ACC112 (cell line): ENCODE measurements at regions not wholly inside any gene's neighbourhood (a gene's known extent, or its start where the extent isn't known, plus 50 kb on each side); places are given as distances from the start of the nearest gene placed in this dataset.

Experiments
- H2AFZ ChIP-seq: fragments of 200-600 bp; sonication (generic); one replicate; pipeline ENCODE4 v1.6.0; 2017; ENCODE audit warnings: antibody characterized with exemption, low read length; ENCODE audit not compliant: unreplicated experiment
- H3K27ac ChIP-seq: fragments of 200-600 bp; sonication (generic); 2 replicates; pipeline ENCODE4 v1.5.1; 2014; ENCODE audit warnings: low read depth, mild to moderate bottlenecking, antibody characterized with exemption, low read length, moderate library complexity
- H3K27me3 ChIP-seq: fragments of 200-600 bp; sonication (generic); 2 replicates; pipeline ENCODE4 v1.6.1; 2014; ENCODE audit warnings: mild to moderate bottlenecking, antibody characterized with exemption, low read length, moderate library complexity, mixed read lengths; ENCODE audit not compliant: insufficient read depth
- H3K36me3 ChIP-seq: fragments of 200-600 bp; sonication (generic); 2 replicates; pipeline ENCODE4 v1.6.1; 2016; ENCODE audit warnings: mild to moderate bottlenecking, antibody characterized with exemption, low read length, moderate library complexity, mixed read lengths; ENCODE audit not compliant: insufficient read depth
- H3K4me1 ChIP-seq: fragments of 200-600 bp; sonication (generic); one replicate; pipeline ENCODE4 v1.6.1; 2016; ENCODE audit warnings: low read length, mixed read lengths; ENCODE audit not compliant: insufficient read depth, unreplicated experiment, control insufficient read depth
- H3K4me3 ChIP-seq: fragments of 200-600 bp; sonication (generic); 2 replicates; pipeline ENCODE4 v1.5.1; 2014; ENCODE audit warnings: mild to moderate bottlenecking, low read depth, low read length
- H3K79me2 ChIP-seq: fragments of 200-600 bp; sonication (generic); one replicate; pipeline ENCODE4 v1.6.0; 2016; ENCODE audit warnings: low read length; ENCODE audit not compliant: control insufficient read depth, unreplicated experiment, insufficient read depth

GRCh38 chr18:45221363-45221762, 393.9 kb upstream of the SLC14A2 start:
- Histone ChIP-seq H3K79me2 (no peaks in the 10 kb centered on the region), H3K4me1 (no peaks in the 10 kb centered on the region), H3K27me3 (no peaks in the 10 kb centered on the region), H2AFZ (no peak overlapping the region), H3K27ac (no peak overlapping the region), H3K36me3 (no peaks in the 10 kb centered on the region), H3K4me3 (no peak overlapping the region)

GRCh38 chr18:45222180-45222579, 393.1 kb upstream of the SLC14A2 start:
- H3K4me3 ChIP-seq = no peak overlapping the region

GRCh38 chr18:45227001-45227742, 388.1 kb upstream of the SLC14A2 start:
- H3K79me2 ChIP-seq = no peaks in the 10 kb centered on the region
- H3K4me1 ChIP-seq = no peaks in the 10 kb centered on the region
- H3K4me3 ChIP-seq = no peak overlapping the region
- no peaks in the 10 kb centered on the region for H3K36me3 ChIP-seq
- no peaks in the 10 kb centered on the region for H3K27me3 ChIP-seq
- H2AFZ ChIP-seq = no peak overlapping the region
- no peak overlapping the region for H3K27ac ChIP-seq

More at GRCh38 chr18:45222180-45222579, 393.1 kb upstream of the SLC14A2 start:
- no peaks in the 10 kb centered on the region for H3K4me1 ChIP-seq
- no peak overlapping the region for H2AFZ ChIP-seq
- H3K27ac ChIP-seq = no peak overlapping the region
- H3K79me2 ChIP-seq = no peaks in the 10 kb centered on the region
- H3K27me3 ChIP-seq = no peaks in the 10 kb centered on the region
- no peaks in the 10 kb centered on the region for H3K36me3 ChIP-seq

GRCh38 chr18:45228796-45229388, 386.4 kb upstream of the SLC14A2 start:
- no peak overlapping the region for H3K4me3 ChIP-seq
- no peak overlapping the region for H3K27ac ChIP-seq
- no peaks in the 10 kb centered on the region for H3K4me1 ChIP-seq
- no peak overlapping the region for H2AFZ ChIP-seq
- no peaks in the 10 kb centered on the region for H3K79me2 ChIP-seq
- no peaks in the 10 kb centered on the region for H3K27me3 ChIP-seq
- H3K36me3 ChIP-seq = no peaks in the 10 kb centered on the region

GRCh38 chr18:45231617-45232016, 383.7 kb upstream of the SLC14A2 start:
- no peak overlapping the region for H3K4me3 ChIP-seq
- peaks cover 5% of the 10 kb centered on the region; the same call in 1 of the 2 replicates for H3K27me3 ChIP-seq
- no peak overlapping the region for H3K27ac ChIP-seq
- H3K36me3 ChIP-seq = no peaks in the 10 kb centered on the region
- no peak overlapping the region for H2AFZ ChIP-seq
- H3K4me1 ChIP-seq = no peaks in the 10 kb centered on the region
- H3K79me2 ChIP-seq = no peaks in the 10 kb centered on the region

- Histone ChIP-seq H3K36me3 (no peaks in the 10 kb centered on the region), H3K4me3 (no peak overlapping the region), H3K27me3 (peaks cover 5% of the 10 kb centered on the region; the same call in 1 of the 2 replicates), H2AFZ (no peak overlapping the region), H3K4me1 (no peaks in the 10 kb centered on the region), H3K27ac (no peak overlapping the region), H3K79me2 (no peaks in the 10 kb centered on the region)
Measured at GRCh38 chr18:45232061-45232460, 383.2 kb upstream of the SLC14A2 start.

GRCh38 chr18:45236676-45237075, 378.6 kb upstream of the SLC14A2 start:
- Histone ChIP-seq H3K27ac (no peak overlapping the region), H3K36me3 (no peaks in the 10 kb centered on the region), H3K4me3 (no peak overlapping the region), H3K4me1 (no peaks in the 10 kb centered on the region), H3K79me2 (no peaks in the 10 kb centered on the region), H3K27me3 (peaks cover 16% of the 10 kb centered on the region), H2AFZ (no peak overlapping the region)

GRCh38 chr18:45237343-45238098, 377.8 kb upstream of the SLC14A2 start:
- H3K79me2 ChIP-seq = no peaks in the 10 kb centered on the region
- no peak overlapping the region for H3K4me3 ChIP-seq
- H3K27me3 ChIP-seq = peaks cover 16% of the 10 kb centered on the region
- no peak overlapping the region for H2AFZ ChIP-seq
- H3K4me1 ChIP-seq = no peaks in the 10 kb centered on the region
- no peak overlapping the region for H3K27ac ChIP-seq
- H3K36me3 ChIP-seq = no peaks in the 10 kb centered on the region

GRCh38 chr18:45241271-45241670, 374.0 kb upstream of the SLC14A2 start:
- H3K36me3 ChIP-seq = no peaks in the 10 kb centered on the region
- no peak overlapping the region for H3K4me3 ChIP-seq
- peaks cover 12% of the 10 kb centered on the region for H3K27me3 ChIP-seq
- H3K4me1 ChIP-seq = no peaks in the 10 kb centered on the region
- no peak overlapping the region for H3K27ac ChIP-seq
- no peak overlapping the region for H2AFZ ChIP-seq
- H3K79me2 ChIP-seq = no peaks in the 10 kb centered on the region

- H3K4me1 ChIP-seq = no peaks in the 10 kb centered on the region
- H3K27me3 ChIP-seq = peaks cover 12% of the 10 kb centered on the region
- H3K36me3 ChIP-seq = no peaks in the 10 kb centered on the region
- H3K79me2 ChIP-seq = no peaks in the 10 kb centered on the region
- no peak overlapping the region for H2AFZ ChIP-seq
- H3K4me3 ChIP-seq = no peak overlapping the region
- no peak overlapping the region for H3K27ac ChIP-seq
Measured at GRCh38 chr18:45241982-45242565, 373.2 kb upstream of the SLC14A2 start.
